WERI-Rb-1 (cell line): ENCODE measurements at regions not wholly inside any gene's neighbourhood (a gene's known extent, or its start where the extent isn't known, plus 50 kb on each side); places are given as distances from the start of the nearest gene placed in this dataset.

Experiments
- DNase-seq: peaks from one replicate; pipeline ENCODE4 v3.0.0-alpha.2; 2020
- H3K27ac ChIP-seq: fragments of 250-450 bp; sonication (Bioruptor Pico); 2 replicates; pipeline ENCODE4 v1.5.1; 2020; ENCODE audit warnings: mild to moderate bottlenecking, moderate library complexity
- H3K27me3 ChIP-seq: fragments of 250-450 bp; sonication (Bioruptor Pico); 2 replicates; pipeline ENCODE4 v1.5.1; 2021; ENCODE audit warnings: mild to moderate bottlenecking, low read depth, moderate library complexity; ENCODE audit not compliant: insufficient read depth, severe bottlenecking
- H3K36me3 ChIP-seq: fragments of 250-450 bp; sonication (Bioruptor Pico); 2 replicates; pipeline ENCODE4 v1.5.1; 2020; ENCODE audit warnings: mild to moderate bottlenecking, moderate library complexity
- H3K4me3 ChIP-seq: 2 replicates; pipeline ENCODE4 v1.5.1; 2011; ENCODE audit warnings: low read depth, mild to moderate bottlenecking, control low read depth, low read length
- H3K9me3 ChIP-seq: fragments of 250-450 bp; sonication (Bioruptor Pico); 2 replicates; pipeline ENCODE4 v1.5.1; 2021; ENCODE audit warnings: mild to moderate bottlenecking, moderate library complexity; ENCODE audit not compliant: severe bottlenecking
- CTCF ChIP-seq: IDR thresholded peaks from 2 replicates; pipeline ENCODE4 v1.5.1; 2011; ENCODE audit warnings: low read depth, mild to moderate bottlenecking, control low read depth, inconsistent platforms, low read length

- no peak for DNase-seq
- Histone ChIP-seq H3K27ac (no peak overlapping the region), H3K36me3 (no peaks in the 10 kb centered on the region), H3K4me3 (no peak overlapping the region), H3K27me3 (no peaks in the 10 kb centered on the region), H3K9me3 (no peaks in the 10 kb centered on the region)
- TF ChIP-seq CTCF: no peak
These were observed 94.5 kb upstream of the UPP2 start for GRCh38 chr2:158006961-158007719.

- no peak overlapping the region for H3K27ac ChIP-seq
- H3K36me3 ChIP-seq: no peaks in the 10 kb centered on the region
- no peaks in the 10 kb centered on the region for H3K27me3 ChIP-seq
- no peaks in the 10 kb centered on the region for H3K9me3 ChIP-seq
- no peak for TF ChIP-seq CTCF
- no peak for DNase-seq
- H3K4me3 ChIP-seq: no peak overlapping the region
These were observed 97.4 kb upstream of the UPP2 start for GRCh38 chr2:158004126-158004764.

- no peak overlapping the region for H3K27ac ChIP-seq
- no peaks in the 10 kb centered on the region for H3K36me3 ChIP-seq
- H3K9me3 ChIP-seq: no peaks in the 10 kb centered on the region
- no peak overlapping the region for H3K4me3 ChIP-seq
- no peaks in the 10 kb centered on the region for H3K27me3 ChIP-seq
- TF ChIP-seq CTCF: no peak
- no peak for DNase-seq
These were observed 99.6 kb upstream of the UPP2 start for GRCh38 chr2:158002079-158002478.

GRCh38 chr2:157996799-157997198 lies 104.9 kb upstream of the UPP2 start:
- no peak for DNase-seq
- Histone ChIP-seq H3K27me3 (no peaks in the 10 kb centered on the region), H3K9me3 (no peaks in the 10 kb centered on the region), H3K27ac (no peak overlapping the region), H3K4me3 (no peak overlapping the region), H3K36me3 (no peaks in the 10 kb centered on the region)
- TF ChIP-seq CTCF: no peak

- no peaks in the 10 kb centered on the region for H3K9me3 ChIP-seq
- H3K27me3 ChIP-seq: no peaks in the 10 kb centered on the region
- H3K4me3 ChIP-seq: no peak overlapping the region
- no peak overlapping the region for H3K27ac ChIP-seq
- TF ChIP-seq CTCF: no peak
- DNase-seq: no peak
- no peaks in the 10 kb centered on the region for H3K36me3 ChIP-seq
These were observed 106.6 kb upstream of the UPP2 start for GRCh38 chr2:157995117-157995516.

- Histone ChIP-seq H3K9me3 (no peaks in the 10 kb centered on the region), H3K27me3 (no peaks in the 10 kb centered on the region), H3K4me3 (no peak overlapping the region), H3K27ac (no peak overlapping the region), H3K36me3 (no peaks in the 10 kb centered on the region)
- no peak for TF ChIP-seq CTCF
- DNase-seq: no peak
These were observed 109.7 kb upstream of the UPP2 start for GRCh38 chr2:157991932-157992331.
